NOMO-1 (cell line): ENCODE measurements at regions not wholly inside any gene's neighbourhood (a gene's known extent, or its start where the extent isn't known, plus 50 kb on each side); places are given as distances from the start of the nearest gene placed in this dataset.

Experiments
- DNase-seq, 2 experiments: peaks; one replicate each; lab custom pipeline; 2025; ENCODE audit not compliant: unreplicated experiment in 2 of 2; lab: John Stamatoyannopoulos, UW

DNA sequence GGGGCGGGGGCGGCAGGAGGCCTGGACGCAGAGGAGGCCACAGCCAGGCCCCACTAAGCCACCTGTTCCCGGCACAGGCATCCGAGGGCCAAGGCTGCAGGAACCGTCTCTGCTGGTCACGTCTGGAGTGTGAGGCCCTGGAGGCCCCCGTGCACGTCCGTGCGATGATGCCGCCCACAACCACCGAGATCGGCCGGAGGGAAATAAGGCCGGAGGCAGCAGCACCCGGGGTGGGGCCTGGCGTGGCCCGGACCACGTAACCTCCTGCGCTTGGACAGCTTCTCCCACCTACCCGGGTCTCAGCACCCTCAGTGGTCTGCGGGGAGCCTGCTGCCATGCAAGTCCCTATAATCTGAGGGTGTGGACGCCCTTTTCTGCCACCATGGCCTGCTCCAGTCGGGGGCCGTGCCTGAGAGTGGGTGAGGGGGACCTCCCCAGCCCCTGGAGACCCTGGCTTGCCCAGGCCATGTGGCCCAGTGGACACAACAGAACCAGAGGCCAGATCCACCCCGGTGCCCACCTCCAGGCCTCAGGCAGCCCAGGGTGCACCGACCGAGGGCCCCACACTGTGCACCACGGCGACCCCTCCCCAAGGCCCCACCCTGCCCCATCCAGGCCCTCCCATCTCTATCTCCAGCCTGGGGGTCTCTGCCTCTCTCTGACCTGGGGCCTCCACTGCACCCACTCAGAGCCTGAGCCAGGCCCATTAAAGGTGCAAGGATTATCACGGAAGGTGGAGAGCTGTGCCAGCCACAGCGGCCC, 83.1 kb downstream of the PDGFA start:
- no peak for DNase-seq

DNA sequence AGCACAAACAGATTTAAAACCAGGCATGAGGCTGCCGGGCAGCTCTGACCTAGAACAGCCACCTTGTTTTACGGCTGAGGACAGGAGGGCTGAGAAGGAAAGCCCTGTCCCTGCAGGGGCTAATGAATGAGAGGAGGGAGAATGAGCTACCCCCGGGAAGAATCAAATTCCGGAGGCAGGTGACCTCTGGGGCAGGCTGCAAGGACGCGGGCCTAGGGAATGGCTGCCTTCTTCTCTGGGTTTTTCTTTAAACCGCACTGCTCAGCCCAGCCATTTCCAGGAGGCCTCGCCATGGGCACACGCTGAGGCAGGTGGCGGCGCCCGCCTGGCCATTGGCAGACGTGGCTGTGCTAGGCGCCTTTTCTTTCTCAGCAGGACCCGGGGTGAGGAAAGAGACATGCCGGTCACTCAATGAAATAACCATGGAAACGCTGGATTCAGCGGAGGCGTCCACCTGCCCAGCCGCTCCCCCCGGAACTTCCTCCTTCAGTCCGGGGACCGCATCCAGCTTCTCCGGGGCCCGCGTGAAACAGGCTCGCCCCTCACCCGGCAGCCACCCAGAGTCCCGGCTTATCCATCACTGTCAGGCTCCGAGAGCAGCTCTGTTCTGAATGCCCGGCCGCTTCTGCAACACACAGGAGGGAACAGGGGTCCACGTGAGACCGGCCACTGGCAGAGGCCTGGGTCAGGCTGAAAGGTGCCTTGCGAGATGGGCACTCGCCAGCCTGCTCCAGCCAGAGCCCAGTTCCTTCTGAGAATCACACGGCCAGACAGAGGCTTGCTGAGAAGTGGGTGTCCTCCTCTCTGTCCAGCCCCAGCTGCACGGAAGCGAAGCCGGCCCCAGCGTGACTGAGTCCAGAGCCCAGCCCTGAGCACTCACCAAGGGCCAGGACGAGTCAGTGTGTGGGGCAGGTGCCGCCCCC, 82.1 kb downstream of the PDGFA start:
- DNase-seq, result no peak

DNA sequence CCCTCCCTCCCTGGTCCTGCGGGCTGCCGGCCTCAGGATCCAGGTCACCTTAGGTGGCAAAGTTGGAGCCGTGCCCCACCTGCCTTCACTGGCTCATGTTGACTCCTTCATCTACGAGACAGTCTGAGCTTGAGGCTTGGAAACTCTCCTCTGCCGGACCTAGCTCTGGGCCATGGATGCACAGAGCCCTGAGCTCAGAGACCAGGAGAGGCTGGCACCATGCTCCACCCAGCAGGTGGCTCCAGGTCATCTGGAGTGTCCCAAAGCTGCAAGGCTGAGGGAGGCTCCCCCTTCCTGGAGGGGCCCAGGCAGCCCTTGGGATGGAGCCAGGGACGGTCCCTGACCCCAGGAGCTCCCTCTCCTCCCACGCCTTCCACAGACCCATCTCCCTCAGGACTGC, 81.3 kb downstream of the PDGFA start:
- DNase-seq, result no peak

DNA sequence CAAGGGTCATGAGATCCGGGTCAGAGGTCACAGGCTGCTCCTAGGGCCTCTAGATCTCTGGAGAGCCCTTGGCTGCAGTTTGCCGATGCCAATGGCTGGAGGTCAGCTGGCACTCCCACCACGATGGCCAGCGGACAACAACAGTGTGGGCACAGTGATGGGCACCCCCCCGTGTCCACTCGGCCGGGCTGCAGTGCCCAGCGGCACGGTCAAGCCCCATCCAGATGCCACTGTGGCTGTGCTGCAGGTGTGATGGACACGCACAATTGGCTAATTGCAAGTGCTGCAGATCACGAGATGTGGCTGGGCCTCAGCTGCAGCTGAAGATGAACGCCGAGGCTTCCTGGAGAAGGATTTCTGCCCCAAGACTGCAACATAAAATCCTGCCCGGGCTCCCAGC, 80.7 kb downstream of the PDGFA start:
- DNase-seq, result no peak

DNA sequence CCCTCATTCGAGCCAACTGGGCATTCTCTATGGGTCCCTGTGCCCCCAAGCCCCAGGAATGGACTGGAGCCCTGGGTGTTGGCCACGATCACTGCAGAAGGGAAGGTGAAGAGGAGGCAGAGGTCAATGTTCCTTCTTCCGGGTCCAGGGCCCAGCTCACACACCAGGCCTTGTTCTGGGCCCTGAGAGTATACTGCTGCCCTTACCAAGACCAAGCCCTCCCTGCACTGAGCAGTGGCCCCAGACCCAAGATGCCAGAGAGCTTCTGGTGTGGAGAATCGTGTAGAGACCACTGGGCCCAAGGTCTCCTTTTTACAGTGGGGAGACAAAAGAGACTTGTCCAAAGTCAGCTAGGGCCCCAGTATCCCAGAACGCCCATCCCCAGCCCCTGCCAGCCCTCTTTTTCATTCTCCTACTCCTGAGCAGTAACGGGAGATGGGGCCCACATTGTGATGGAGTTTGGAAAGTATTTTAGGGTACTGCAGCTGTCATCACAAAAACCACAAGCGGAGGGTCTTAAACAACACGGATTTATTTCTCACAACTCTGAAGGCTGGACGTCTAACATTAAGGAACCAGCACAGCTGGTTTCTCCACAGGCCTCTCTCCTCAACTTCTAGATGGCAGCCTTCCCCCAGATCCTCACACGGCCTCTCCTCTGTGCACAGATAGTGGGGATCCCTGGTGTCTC, 79.4 kb downstream of the PDGFA start:
- no peak for DNase-seq

DNA sequence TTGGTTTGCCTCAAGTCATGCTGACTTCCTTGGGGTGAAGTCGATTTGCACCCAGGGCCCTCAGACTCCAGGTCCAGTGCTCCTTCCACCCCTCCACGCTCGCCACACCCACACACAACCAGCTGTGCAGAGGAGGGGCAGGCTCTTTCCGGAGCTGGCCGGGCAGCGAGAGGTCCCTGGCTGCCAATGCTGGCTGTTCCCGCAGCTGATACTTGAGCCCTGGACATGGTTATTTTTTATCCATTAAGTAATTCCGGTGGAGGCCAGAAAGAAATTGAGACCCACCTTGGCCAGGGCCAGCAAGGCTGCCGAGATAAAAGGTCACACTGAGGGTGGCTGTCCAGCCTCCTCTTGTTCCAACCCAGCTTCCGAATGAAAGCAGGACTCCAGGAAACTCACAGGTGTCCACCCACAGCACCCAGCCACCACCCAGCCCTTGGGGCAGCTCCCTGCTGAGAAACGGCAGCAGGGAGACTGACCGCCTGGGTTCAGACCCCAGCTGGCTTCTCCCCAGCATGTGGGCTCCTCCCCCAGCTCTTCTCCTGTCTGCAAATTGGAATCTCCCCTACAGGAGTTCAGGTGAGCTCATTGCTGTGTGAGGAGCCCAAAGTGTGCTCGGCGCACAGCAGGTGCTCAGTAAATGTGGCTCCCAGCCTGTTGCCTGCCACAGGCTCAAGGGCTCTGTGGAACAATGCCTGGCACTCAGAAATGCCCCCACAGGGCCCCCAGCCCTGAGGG, 77.8 kb downstream of the PDGFA start:
- DNase-seq, result no peak

DNA sequence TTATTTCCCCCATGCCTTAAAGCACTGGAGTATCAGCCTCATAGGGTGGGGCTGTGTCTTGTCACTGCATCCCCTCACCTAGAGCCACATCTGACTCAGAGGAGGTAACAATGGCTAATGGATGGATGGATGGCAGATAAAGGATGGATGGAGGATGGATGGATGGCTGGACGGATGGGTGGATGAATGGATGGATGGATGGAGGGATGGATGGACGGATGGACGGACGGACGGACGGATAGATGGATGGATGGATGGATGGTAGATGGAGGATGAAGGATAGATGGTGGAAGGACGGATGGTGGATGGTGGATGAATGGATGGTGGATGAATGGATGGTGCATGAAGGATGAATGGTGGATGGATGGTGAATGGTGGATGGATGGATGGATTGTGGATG, 77.2 kb downstream of the PDGFA start:
- DNase-seq, result no peak

DNA sequence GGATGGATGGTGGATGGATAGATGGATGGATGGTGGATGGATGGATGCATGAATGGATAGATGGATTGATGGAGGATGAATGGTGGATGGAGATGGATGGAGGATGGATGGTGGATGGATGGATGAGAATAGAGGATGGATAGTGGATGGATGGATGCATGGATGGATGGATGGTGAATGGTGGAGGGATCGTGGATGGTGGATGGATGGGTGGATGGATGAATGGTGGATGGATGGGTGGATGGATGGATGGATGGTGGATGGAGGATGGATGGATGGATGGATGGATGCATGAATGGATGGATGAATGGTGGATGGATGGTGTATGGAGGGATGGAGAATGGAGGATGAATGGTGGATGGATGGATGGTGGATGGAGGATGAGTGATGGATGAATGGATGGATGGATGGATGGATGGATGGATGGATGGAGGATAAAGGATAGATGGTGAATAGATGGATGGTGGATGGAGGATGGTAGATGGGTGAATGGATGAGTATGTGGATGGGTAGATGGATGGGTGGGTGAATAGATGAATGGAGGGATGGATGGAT, 76.3 kb downstream of the PDGFA start:
- no peak for DNase-seq

DNA sequence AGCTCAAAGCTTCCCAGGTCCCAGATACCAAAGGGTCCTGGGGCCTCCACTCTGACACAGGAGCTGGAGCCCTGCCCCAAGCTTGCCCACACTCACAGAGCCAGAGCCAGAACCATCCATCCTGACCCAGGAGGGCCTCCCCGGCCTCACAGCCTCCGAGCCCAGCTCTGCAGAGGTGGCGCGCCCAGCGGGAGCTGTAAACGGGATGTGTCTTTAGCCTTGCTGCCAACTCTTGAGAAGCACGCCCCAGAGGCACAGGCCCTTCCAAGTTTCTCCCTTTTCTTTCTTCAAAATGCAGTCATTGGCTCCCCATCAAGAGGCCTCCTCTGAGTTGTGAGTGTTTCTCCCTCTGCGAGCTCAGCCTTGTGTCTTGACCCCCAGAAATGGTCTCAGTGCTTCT, 75.0 kb downstream of the PDGFA start:
- no peak for DNase-seq

DNA sequence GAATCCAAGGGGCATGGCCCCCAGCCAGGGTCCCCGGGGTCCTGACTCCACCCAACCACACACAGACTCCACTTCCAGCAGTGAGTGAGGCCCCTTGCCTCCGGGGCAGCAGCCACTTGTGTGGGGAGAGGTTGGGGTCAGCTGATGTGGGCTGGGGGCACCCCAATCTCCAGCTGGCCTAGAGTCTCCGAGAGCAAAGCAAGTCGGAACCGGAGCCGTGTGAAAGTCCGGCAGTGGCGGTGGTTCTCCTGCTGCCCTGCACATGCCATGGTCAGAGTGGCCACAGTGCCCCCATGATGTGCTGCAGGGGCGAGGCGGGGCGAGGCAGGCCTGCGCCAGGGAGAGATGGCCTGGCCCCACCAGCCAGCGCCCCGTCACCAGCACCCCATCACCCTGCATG, 74.6 kb downstream of the PDGFA start:
- no peak for DNase-seq

DNA sequence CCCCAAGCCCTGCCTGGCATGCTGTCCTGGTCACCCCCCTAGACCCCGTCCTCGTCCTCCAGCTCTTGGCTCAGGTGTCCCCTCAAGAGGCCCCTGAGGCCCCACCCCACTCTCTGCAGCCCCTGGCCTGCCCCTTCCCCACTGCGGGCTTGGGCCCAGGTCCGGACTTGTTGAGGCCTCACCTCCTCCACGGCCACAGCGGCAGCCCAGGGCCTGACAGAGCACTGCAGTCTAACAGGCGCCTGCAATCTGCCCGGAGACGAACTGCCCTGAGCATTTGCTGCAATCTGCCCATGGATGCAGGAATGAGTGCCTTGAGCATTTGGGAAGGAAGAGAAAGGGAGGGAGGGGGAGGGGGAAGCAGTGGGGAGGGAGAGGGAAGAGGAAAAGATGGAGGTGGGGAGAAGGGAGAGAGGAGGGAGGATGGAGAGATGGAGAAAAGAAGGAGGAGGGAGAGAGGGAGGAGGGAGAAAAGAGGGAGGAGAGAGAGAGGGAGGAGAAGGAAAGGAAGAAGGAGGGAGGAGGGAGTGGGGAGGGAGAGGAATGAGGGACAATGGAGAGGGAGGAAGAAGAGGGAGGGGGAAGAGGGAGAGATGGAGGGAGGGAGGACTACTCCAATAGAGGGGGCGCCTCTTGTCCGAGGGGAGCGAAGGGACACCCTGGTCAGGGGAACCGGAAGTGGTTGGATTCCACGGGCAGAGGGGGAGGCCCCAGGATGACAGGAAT, 73.9 kb downstream of the PDGFA start:
- no peak for DNase-seq

DNA sequence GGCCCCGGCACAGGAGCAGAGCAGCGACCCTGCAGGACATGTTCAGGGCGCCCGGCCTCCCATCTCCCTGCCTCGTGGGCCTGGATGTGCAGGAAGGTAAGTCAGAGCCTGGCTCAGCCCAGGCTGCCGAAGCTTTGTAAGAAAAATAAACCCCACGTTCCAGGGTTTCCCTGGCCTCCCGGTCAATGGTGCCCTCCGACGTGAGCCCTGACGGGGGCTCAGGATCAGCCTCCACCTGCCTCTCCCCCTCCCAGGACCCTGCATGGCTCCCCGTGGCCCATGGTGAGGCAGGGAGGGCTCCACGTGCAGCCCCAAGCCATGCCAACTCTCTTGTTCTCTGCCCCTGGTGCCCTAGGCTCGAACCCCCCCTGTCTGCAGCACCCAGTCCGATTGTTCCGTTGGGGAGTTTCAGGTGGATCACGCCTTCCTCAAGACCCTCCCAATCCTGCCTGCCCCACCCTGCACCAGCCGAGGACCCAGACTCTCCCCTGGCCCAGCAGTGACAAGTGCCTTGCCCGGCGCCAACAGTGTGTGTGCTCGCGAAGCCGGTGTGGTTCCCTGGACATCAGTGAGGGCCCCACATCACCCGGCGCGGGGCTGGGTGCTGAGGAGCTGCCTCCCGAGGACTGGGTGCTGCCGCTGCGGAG, 73.2 kb downstream of the PDGFA start:
- DNase-seq, result no peak
